WTC11 (cell line): ENCODE measurements at regions not wholly inside any gene's neighbourhood (a gene's known extent, or its start where the extent isn't known, plus 50 kb on each side); places are given as distances from the start of the nearest gene placed in this dataset.

Experiments
- AFF4 ChIP-seq: sonication (generic); formaldehyde crosslinking; IDR thresholded peaks from 2 replicates; pipeline ENCODE4 v1.8.1; 2023; ENCODE audit warnings: mild to moderate bottlenecking, missing genetic modification reagents, borderline replicate concordance
- ATF2 ChIP-seq: sonication (generic); formaldehyde crosslinking; IDR thresholded peaks from 2 replicates; pipeline ENCODE4 v1.8.1; 2022; ENCODE audit warnings: low read depth, missing genetic modification reagents, borderline replicate concordance
- ATF3 ChIP-seq: sonication (generic); formaldehyde crosslinking; conservative IDR thresholded peaks from 2 replicates; pipeline ENCODE4 v1.8.1; 2022; ENCODE audit warnings: mild to moderate bottlenecking, missing genetic modification reagents
- CBFB ChIP-seq: sonication (generic); formaldehyde crosslinking; IDR thresholded peaks from 2 replicates; pipeline ENCODE4 v1.8.1; 2022; ENCODE audit warnings: mild to moderate bottlenecking, low read depth, missing genetic modification reagents
- CTCF ChIP-seq: fragments of 200-600 bp; IDR thresholded peaks from 2 replicates; pipeline ENCODE4 v1.8.0; 2022; ENCODE audit warnings: antibody characterized with exemption
- ELF4 ChIP-seq: sonication (generic); formaldehyde crosslinking; IDR thresholded peaks from 2 replicates; pipeline ENCODE4 v1.8.1; 2022; ENCODE audit warnings: low read depth, mild to moderate bottlenecking, moderate library complexity, missing genetic modification reagents
- SP1 ChIP-seq: sonication (generic); formaldehyde crosslinking; conservative IDR thresholded peaks from 2 replicates; pipeline ENCODE4 v1.8.1; 2022; ENCODE audit warnings: missing genetic modification reagents
- ZNF281 ChIP-seq: sonication (generic); formaldehyde crosslinking; IDR thresholded peaks from 2 replicates; pipeline ENCODE4 v1.8.0; 2023; ENCODE audit warnings: mild to moderate bottlenecking, missing genetic modification reagents
- ZNF396 ChIP-seq: fragments of 250-450 bp; sonication (Bioruptor Pico); IDR thresholded peaks from 2 replicates; pipeline ENCODE4 v1.8.0; 2021; ENCODE audit warnings: mild to moderate bottlenecking, moderate library complexity, borderline replicate concordance

- TF ChIP-seq CTCF (no peak), SP1 (CRISPR knock-in tag) (no peak), CBFB (CRISPR knock-in tag) (no peak), ZNF281 (no peak), ATF3 (CRISPR knock-in tag) (no peak), ATF2 (CRISPR knock-in tag) (no peak), AFF4 (CRISPR knock-in tag) (no peak), ZNF396 (no peak), ELF4 (no peak)
Measured at GRCh38 chr5:135269199-135269598, 129.8 kb downstream of the MACROH2A1 start.
